NCI-H1694 treated with DMSO at 0.1 percent for 48 hours (cell line): ENCODE measurements at regions not wholly inside any gene's neighbourhood (a gene's known extent, or its start where the extent isn't known, plus 50 kb on each side); places are given as distances from the start of the nearest gene placed in this dataset.

Experiments
- DNase-seq: peaks from one replicate; lab custom pipeline; 2025; lab: John Stamatoyannopoulos, UW

GRCh38 chr10:7027913-7028808 lies 382.7 kb downstream of the SFMBT2 start:
- no peak for DNase-seq

GRCh38 chr10:7027237-7027912 lies 383.5 kb downstream of the SFMBT2 start:
- DNase-seq: no peak

GRCh38 chr10:7026818-7027217 lies 384.0 kb downstream of the SFMBT2 start:
- no peak for DNase-seq

- no peak for DNase-seq
These were observed 385.5 kb downstream of the SFMBT2 start for GRCh38 chr10:7025296-7025695.

GRCh38 chr10:7015457-7015856 lies 395.4 kb downstream of the SFMBT2 start:
- DNase-seq: no peak

- no peak for DNase-seq
These were observed 396.1 kb downstream of the SFMBT2 start for GRCh38 chr10:7014721-7015120.

- DNase-seq: no peak
These were observed 398.8 kb downstream of the SFMBT2 start for GRCh38 chr10:7011994-7012393.

- DNase-seq: no peak
These were observed 402.2 kb downstream of the SFMBT2 start for GRCh38 chr10:7008645-7009044.

- DNase-seq: no peak
These were observed 403.1 kb downstream of the SFMBT2 start for GRCh38 chr10:7007600-7008190.

GRCh38 chr10:7006566-7006965 lies 404.3 kb downstream of the SFMBT2 start:
- DNase-seq: no peak

GRCh38 chr10:7003831-7004395 lies 406.9 kb downstream of the SFMBT2 start:
- no peak for DNase-seq

GRCh38 chr10:7000061-7000460 lies 410.8 kb downstream of the SFMBT2 start:
- no peak for DNase-seq

- DNase-seq: no peak
These were observed 411.5 kb downstream of the SFMBT2 start for GRCh38 chr10:6999232-6999925.

- no peak for DNase-seq
These were observed 413.3 kb downstream of the SFMBT2 start for GRCh38 chr10:6997509-6997908.

- DNase-seq: no peak
These were observed 414.4 kb downstream of the SFMBT2 start for GRCh38 chr10:6996431-6996830.

GRCh38 chr10:6995831-6996230 lies 415.0 kb downstream of the SFMBT2 start:
- no peak for DNase-seq

- no peak for DNase-seq
These were observed 415.3 kb upstream of the PRKCQ start for GRCh38 chr10:6995341-6995740.

GRCh38 chr10:6990891-6991290 lies 410.8 kb upstream of the PRKCQ start:
- no peak for DNase-seq

- DNase-seq: no peak
These were observed 408.6 kb upstream of the PRKCQ start for GRCh38 chr10:6988654-6989053.

GRCh38 chr10:6987536-6987945 lies 407.5 kb upstream of the PRKCQ start:
- DNase-seq: no peak

- no peak for DNase-seq
These were observed 406.9 kb upstream of the PRKCQ start for GRCh38 chr10:6986927-6987326.

- no peak for DNase-seq
These were observed 405.6 kb upstream of the PRKCQ start for GRCh38 chr10:6985644-6986043.
